H9 (cell line): ENCODE measurements at regions not wholly inside any gene's neighbourhood (a gene's known extent, or its start where the extent isn't known, plus 50 kb on each side); places are given as distances from the start of the nearest gene placed in this dataset.

Source experiments
- DNase-seq: peaks from one replicate; pipeline ENCODE4 v3.0.0-alpha.2; 2017
- H2AFZ ChIP-seq: one replicate; pipeline ENCODE4 v1.6.1; 2013; ENCODE audit warnings: mild to moderate bottlenecking, low read length, control low read depth, moderate library complexity
- H2AK5ac ChIP-seq: 2 replicates; pipeline ENCODE4 v1.6.1; 2013; ENCODE audit warnings: low read length, control low read depth, mixed read lengths; ENCODE audit not compliant: insufficient read length
- H2BK120ac ChIP-seq: one replicate; pipeline ENCODE4 v1.6.1; 2013; ENCODE audit warnings: low read depth, mild to moderate bottlenecking, low read length, control low read depth, inconsistent platforms; ENCODE audit not compliant: poor library complexity, severe bottlenecking
- H2BK12ac ChIP-seq: 2 replicates; pipeline ENCODE4 v1.6.1; 2013; ENCODE audit warnings: low read length, control low read depth, mixed read lengths, low read depth; ENCODE audit not compliant: insufficient read length
- H2BK15ac ChIP-seq: 2 replicates; pipeline ENCODE4 v1.6.1; 2013; ENCODE audit warnings: low read depth, low read length, control low read depth
- H2BK20ac ChIP-seq: one replicate; pipeline ENCODE4 v1.6.1; 2013; ENCODE audit warnings: low read depth, mild to moderate bottlenecking, low read length, control low read depth, inconsistent platforms; ENCODE audit not compliant: poor library complexity, severe bottlenecking
- H2BK5ac ChIP-seq: 2 replicates; pipeline ENCODE4 v1.6.1; 2013; ENCODE audit warnings: low read length, control low read depth, mixed read lengths; ENCODE audit not compliant: insufficient read length
- H3K14ac ChIP-seq: 2 replicates; pipeline ENCODE4 v1.6.1; 2013; ENCODE audit warnings: low read length, control low read depth; ENCODE audit not compliant: insufficient read depth
- H3K18ac ChIP-seq: 2 replicates; pipeline ENCODE4 v1.6.1; 2013; ENCODE audit warnings: low read depth, mild to moderate bottlenecking, mixed read lengths, low read length, control low read depth; ENCODE audit not compliant: insufficient read length
- H3K23ac ChIP-seq: 2 replicates; pipeline ENCODE4 v1.6.1; 2013; ENCODE audit warnings: low read length, control low read depth, mixed read lengths, low read depth; ENCODE audit not compliant: insufficient read length
- H3K23me2 ChIP-seq: 2 replicates; pipeline ENCODE4 v1.6.1; 2013; ENCODE audit warnings: low read depth, mild to moderate bottlenecking, mixed read lengths, low read length, control low read depth; ENCODE audit not compliant: insufficient read length, poor library complexity, severe bottlenecking
- H3K27ac ChIP-seq: 2 replicates; pipeline ENCODE4 v1.5.1; 2013; ENCODE audit warnings: low read length, control low read depth, mixed read lengths, low read depth; ENCODE audit not compliant: insufficient read length
- H3K27me3 ChIP-seq: 2 replicates; pipeline ENCODE4 v1.6.1; 2013; ENCODE audit warnings: low read length, control low read depth, inconsistent platforms; ENCODE audit not compliant: insufficient read depth
- H3K4ac ChIP-seq: 2 replicates; pipeline ENCODE4 v1.6.1; 2013; ENCODE audit warnings: low read depth, mild to moderate bottlenecking, control low read depth, inconsistent platforms, low read length, moderate library complexity
- H3K4me1 ChIP-seq: 2 replicates; pipeline ENCODE4 v1.6.1; 2013; ENCODE audit warnings: low read length, control low read depth, inconsistent platforms; ENCODE audit not compliant: insufficient read depth
- H3K4me2 ChIP-seq: 2 replicates; pipeline ENCODE4 v1.6.1; 2013; ENCODE audit warnings: low read length, control low read depth, mixed read lengths; ENCODE audit not compliant: insufficient read length, insufficient read depth
- H3K56ac ChIP-seq: 2 replicates; pipeline ENCODE4 v1.6.1; 2013; ENCODE audit warnings: low read depth, mild to moderate bottlenecking, mixed read lengths, low read length, control low read depth; ENCODE audit not compliant: insufficient read length
- H3K79me1 ChIP-seq: 2 replicates; pipeline ENCODE4 v1.6.1; 2013; ENCODE audit warnings: low read depth, mild to moderate bottlenecking, moderate library complexity, low read length, control low read depth, inconsistent platforms; ENCODE audit not compliant: insufficient read depth, poor library complexity, severe bottlenecking
- H3K79me2 ChIP-seq: 2 replicates; pipeline ENCODE4 v1.6.1; 2013; ENCODE audit warnings: low read length, control low read depth, inconsistent platforms; ENCODE audit not compliant: insufficient read depth
- H3K9ac ChIP-seq: 2 replicates; pipeline ENCODE4 v1.6.1; 2013; ENCODE audit warnings: low read length, control low read depth, mixed read lengths; ENCODE audit not compliant: insufficient read length; ENCODE audit errors: extremely low read depth
- H3K9me3 ChIP-seq: one replicate; pipeline ENCODE4 v1.6.1; 2013; ENCODE audit warnings: low read depth, low read length, inconsistent platforms; ENCODE audit not compliant: control insufficient read depth
- H3T11ph ChIP-seq: one replicate; pipeline ENCODE4 v1.6.1; 2013; ENCODE audit warnings: mild to moderate bottlenecking, low read length, control low read depth, inconsistent platforms
- H4K20me1 ChIP-seq: one replicate; pipeline ENCODE4 v1.6.1; 2013; ENCODE audit not compliant: control insufficient read depth, insufficient read length, insufficient read depth
- H4K5ac ChIP-seq: 2 replicates; pipeline ENCODE4 v1.6.1; 2013; ENCODE audit warnings: low read depth, mild to moderate bottlenecking, mixed read lengths, low read length, control low read depth; ENCODE audit not compliant: insufficient read length
- H4K8ac ChIP-seq: replicated peaks from 2 replicates; pipeline ENCODE4 v1.6.1; 2013; ENCODE audit warnings: low read length, control low read depth, mixed read lengths, low read depth; ENCODE audit not compliant: insufficient read length
- H4K91ac ChIP-seq: 2 replicates; pipeline ENCODE4 v1.6.1; 2013; ENCODE audit warnings: low read depth, mild to moderate bottlenecking, moderate library complexity, mixed read lengths, low read length, control low read depth; ENCODE audit not compliant: insufficient read length
- H3K27ac Mint-ChIP-seq, 3 experiments: 2 replicates in 2 of 3; 3 replicates in 1 of 3; pipeline ENCODE4 v1.8.0; 2020 to 2021; ENCODE audit warnings: mixed read lengths in 3 of 3, mild to moderate bottlenecking in 1 of 3, moderate library complexity in 1 of 3
- H3K27me3 Mint-ChIP-seq: 2 replicates; pipeline ENCODE4 v1.8.0; 2021; ENCODE audit warnings: low read depth, mild to moderate bottlenecking, moderate library complexity, mixed read lengths
- H3K36me3 Mint-ChIP-seq, 3 experiments: 2 replicates in 2 of 3; 3 replicates in 1 of 3; pipeline ENCODE4 v1.8.0; 2020 to 2021; ENCODE audit warnings: low read depth in 3 of 3, mixed read lengths in 3 of 3; ENCODE audit not compliant: insufficient read depth in 1 of 3
- H3K4me1 Mint-ChIP-seq, 2 experiments: 2 replicates each; pipeline ENCODE4 v1.8.0; 2020; ENCODE audit warnings: mixed read lengths in 2 of 2
- H3K4me3 Mint-ChIP-seq, 2 experiments: 2 replicates in 1 of 2; 3 replicates in 1 of 2; pipeline ENCODE4 v1.8.0; 2020 to 2021; ENCODE audit warnings: mild to moderate bottlenecking in 2 of 2, mixed read lengths in 2 of 2, moderate library complexity in 1 of 2
- H3K9me3 Mint-ChIP-seq, 2 experiments: 2 replicates in 1 of 2; 3 replicates in 1 of 2; pipeline ENCODE4 v1.8.0; 2020; ENCODE audit warnings: mild to moderate bottlenecking in 2 of 2, mixed read lengths in 2 of 2, moderate library complexity in 1 of 2
- WGBS: extraction: QIAGEN DNeasy Blood & Tissue Kit; methylation state at CpG from one replicate; pipeline ENCODE4 v1.1.7; 2013; ENCODE audit warnings: missing lambda C conversion rate, low lambda C conversion rate, mixed read lengths; ENCODE audit not compliant: insufficient read length; ENCODE audit errors: extremely low coverage; 5-methylcytosine and 5-hydroxymethylcytosine counted together
- TF ChIP-seq, protein P1 (sequence below): fragments of 200-600 bp; sonication (generic); conservative IDR thresholded peaks from 3 replicates; pipeline ENCODE4 v1.8.0; 2021; ENCODE audit warnings: antibody characterized with exemption, mild to moderate bottlenecking

DNA sequence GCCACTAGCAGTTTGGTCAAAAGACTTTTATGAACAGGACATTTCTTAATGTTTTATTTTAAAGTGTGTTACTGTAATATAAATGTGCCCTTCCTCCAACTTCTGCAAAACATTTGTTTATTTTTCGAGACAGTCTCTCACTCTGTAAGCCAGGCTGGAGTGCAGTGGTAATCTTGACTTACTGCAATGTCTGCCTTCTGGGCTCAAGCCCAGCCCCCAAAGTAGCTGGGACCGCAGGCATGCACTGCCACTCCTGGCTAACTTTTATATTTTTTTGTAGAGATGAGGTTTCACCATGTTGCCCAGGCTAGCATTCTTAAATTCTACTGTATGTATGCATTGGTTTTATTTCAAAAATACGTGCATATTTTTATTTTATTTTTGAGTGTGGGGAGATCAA is 1201.9 kb downstream of the STIM2 start:
- H2AK5ac ChIP-seq: no peak overlapping the region
- no peaks in the 10 kb centered on the region for H3K79me1 ChIP-seq
- Mint-ChIP-seq H3K4me3 (no peak overlapping the region), H3K4me1 (no peaks in the 10 kb centered on the region), H3K9me3 (no peaks in the 10 kb centered on the region), H3K27me3 (no peaks in the 10 kb centered on the region; the same call in 1 of the 2 replicates), H3K36me3 (no peaks in the 10 kb centered on the region), H3K27ac (no peak overlapping the region)
- no peaks in the 10 kb centered on the region for H3K4me1 ChIP-seq
- no peaks in the 10 kb centered on the region for H3K79me2 ChIP-seq
- no peak overlapping the region for H3T11ph ChIP-seq
- no peak for DNase-seq
- TF ChIP-seq, protein P1, sequence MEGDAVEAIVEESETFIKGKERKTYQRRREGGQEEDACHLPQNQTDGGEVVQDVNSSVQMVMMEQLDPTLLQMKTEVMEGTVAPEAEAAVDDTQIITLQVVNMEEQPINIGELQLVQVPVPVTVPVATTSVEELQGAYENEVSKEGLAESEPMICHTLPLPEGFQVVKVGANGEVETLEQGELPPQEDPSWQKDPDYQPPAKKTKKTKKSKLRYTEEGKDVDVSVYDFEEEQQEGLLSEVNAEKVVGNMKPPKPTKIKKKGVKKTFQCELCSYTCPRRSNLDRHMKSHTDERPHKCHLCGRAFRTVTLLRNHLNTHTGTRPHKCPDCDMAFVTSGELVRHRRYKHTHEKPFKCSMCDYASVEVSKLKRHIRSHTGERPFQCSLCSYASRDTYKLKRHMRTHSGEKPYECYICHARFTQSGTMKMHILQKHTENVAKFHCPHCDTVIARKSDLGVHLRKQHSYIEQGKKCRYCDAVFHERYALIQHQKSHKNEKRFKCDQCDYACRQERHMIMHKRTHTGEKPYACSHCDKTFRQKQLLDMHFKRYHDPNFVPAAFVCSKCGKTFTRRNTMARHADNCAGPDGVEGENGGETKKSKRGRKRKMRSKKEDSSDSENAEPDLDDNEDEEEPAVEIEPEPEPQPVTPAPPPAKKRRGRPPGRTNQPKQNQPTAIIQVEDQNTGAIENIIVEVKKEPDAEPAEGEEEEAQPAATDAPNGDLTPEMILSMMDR: no peak
- no peak overlapping the region for H2BK15ac ChIP-seq
- H3K27ac ChIP-seq: no peak overlapping the region
- no peak overlapping the region for H2AFZ ChIP-seq
- H3K27me3 ChIP-seq: no peaks in the 10 kb centered on the region
- H3K9ac ChIP-seq: no peak overlapping the region
- no peak overlapping the region for H2BK12ac ChIP-seq
- no peak overlapping the region for H3K14ac ChIP-seq
- no peak overlapping the region for H4K8ac ChIP-seq
- H4K20me1 ChIP-seq: no peaks in the 10 kb centered on the region
- H2BK20ac ChIP-seq: no peak overlapping the region
- H3K23ac ChIP-seq: no peak overlapping the region
- H3K23me2 ChIP-seq: no peaks in the 10 kb centered on the region
- H3K56ac ChIP-seq: no peak overlapping the region
- H4K5ac ChIP-seq: no peak overlapping the region
- H3K9me3 ChIP-seq: no peaks in the 10 kb centered on the region
- H2BK5ac ChIP-seq: no peak overlapping the region
- H3K4me2 ChIP-seq: no peak overlapping the region
- H3K18ac ChIP-seq: no peak overlapping the region
- no CpG with 5 or more reads among the region's 3 CpGs for WGBS
- H3K4ac ChIP-seq: no peak overlapping the region
- no peak overlapping the region for H2BK120ac ChIP-seq
- no peak overlapping the region for H4K91ac ChIP-seq
